Activated naive CD8-positive, alpha-beta T cell treated with anti-CD3 and anti-CD28 coated beads, Interleukin-2, amount 10 ng/mL, durations not matched to agents 7 days and 5 days (primary cell): ENCODE measurements at regions not wholly inside any gene's neighbourhood (a gene's known extent, or its start where the extent isn't known, plus 50 kb on each side); places are given as distances from the start of the nearest gene placed in this dataset.

Experiments used
- ATAC-seq: fragments of 150-1000 bp; cut with Tn5 transposase; one replicate; pipeline ENCODE4 v1.10.0; 2021; ENCODE audit warnings: low read depth, moderate library complexity
- POLR2A ChIA-PET: fragments of 350-600 bp; sonication (Branson Sonifier 250); formaldehyde crosslinking; loops from one replicate; lab custom pipeline; 2021; ENCODE audit warnings: antibody characterized with exemption; lab: Charles Lee
- DNase-seq: peaks from one replicate; pipeline ENCODE4 v3.0.0; 2021
- H3K27ac Mint-ChIP-seq: one replicate; pipeline ENCODE4 v1.8.0; 2022; ENCODE audit warnings: mild to moderate bottlenecking, mixed read lengths
- H3K27me3 Mint-ChIP-seq: one replicate; pipeline ENCODE4 v1.8.0; 2022; ENCODE audit warnings: mild to moderate bottlenecking, moderate library complexity, mixed read lengths
- H3K36me3 Mint-ChIP-seq: one replicate; pipeline ENCODE4 v1.8.0; 2021; ENCODE audit warnings: mild to moderate bottlenecking, mixed read lengths
- H3K4me1 Mint-ChIP-seq: one replicate; pipeline ENCODE4 v1.8.0; 2021; ENCODE audit warnings: mixed read lengths
- H3K4me3 Mint-ChIP-seq: one replicate; pipeline ENCODE4 v1.8.0; 2022; ENCODE audit warnings: mild to moderate bottlenecking, moderate library complexity, mixed read lengths
- H3K9me3 Mint-ChIP-seq: one replicate; pipeline ENCODE4 v1.8.0; 2021; ENCODE audit warnings: mixed read lengths

DNA sequence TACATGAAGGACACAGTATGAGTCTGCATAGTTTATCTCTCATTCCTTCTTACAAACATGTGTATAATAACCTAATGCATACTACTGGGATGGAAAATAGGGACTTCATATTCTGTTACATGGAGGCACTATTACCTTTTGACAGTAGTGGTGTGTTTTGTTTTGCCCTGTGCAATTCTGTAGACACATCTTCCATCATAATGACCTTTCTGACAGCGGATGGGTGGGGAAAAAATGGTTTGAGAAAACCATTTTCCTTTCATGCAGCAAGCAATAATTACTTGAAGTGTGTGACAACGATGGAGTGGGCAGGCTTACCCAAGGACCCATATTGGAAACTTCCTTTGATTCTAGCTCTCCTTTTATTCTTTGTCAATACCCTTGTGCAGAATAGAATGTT lies 153.6 kb upstream of the ONECUT1 start:
- H3K36me3 Mint-ChIP-seq, result no peaks in the 10 kb centered on the region
- DNase-seq (no peak), ATAC-seq (no peak)
- H3K4me1 Mint-ChIP-seq, result no peaks in the 10 kb centered on the region
- POLR2A ChIA-PET, result no interaction called here
- H3K4me3 Mint-ChIP-seq, result no peak overlapping the region
- H3K9me3 Mint-ChIP-seq, result no peaks in the 10 kb centered on the region
- no peak overlapping the region for H3K27ac Mint-ChIP-seq
- H3K27me3 Mint-ChIP-seq, result no peaks in the 10 kb centered on the region

GRCh38 chr15:52936489-52936888 lies 146.4 kb upstream of the ONECUT1 start:
- H3K27me3 Mint-ChIP-seq, result no peaks in the 10 kb centered on the region

GRCh38 chr15:52925130-52925529 lies 135.0 kb upstream of the ONECUT1 start:
- H3K27me3 Mint-ChIP-seq, result no peaks in the 10 kb centered on the region
- H3K27ac Mint-ChIP-seq, result no peak overlapping the region
- POLR2A ChIA-PET, result no interaction called here
- no peak overlapping the region for H3K4me3 Mint-ChIP-seq
- H3K4me1 Mint-ChIP-seq, result no peaks in the 10 kb centered on the region
- DNase-seq (no peak), ATAC-seq (no peak)
- H3K9me3 Mint-ChIP-seq, result no peaks in the 10 kb centered on the region
- H3K36me3 Mint-ChIP-seq, result no peaks in the 10 kb centered on the region

More at GRCh38 chr15:52936489-52936888, 146.4 kb upstream of the ONECUT1 start:
- no peak overlapping the region for H3K4me3 Mint-ChIP-seq
- no peak overlapping the region for H3K27ac Mint-ChIP-seq
- no peaks in the 10 kb centered on the region for H3K36me3 Mint-ChIP-seq
- POLR2A ChIA-PET, result no interaction called here
- H3K9me3 Mint-ChIP-seq, result no peaks in the 10 kb centered on the region
- DNase-seq (no peak), ATAC-seq (no peak)
- no peaks in the 10 kb centered on the region for H3K4me1 Mint-ChIP-seq

DNA sequence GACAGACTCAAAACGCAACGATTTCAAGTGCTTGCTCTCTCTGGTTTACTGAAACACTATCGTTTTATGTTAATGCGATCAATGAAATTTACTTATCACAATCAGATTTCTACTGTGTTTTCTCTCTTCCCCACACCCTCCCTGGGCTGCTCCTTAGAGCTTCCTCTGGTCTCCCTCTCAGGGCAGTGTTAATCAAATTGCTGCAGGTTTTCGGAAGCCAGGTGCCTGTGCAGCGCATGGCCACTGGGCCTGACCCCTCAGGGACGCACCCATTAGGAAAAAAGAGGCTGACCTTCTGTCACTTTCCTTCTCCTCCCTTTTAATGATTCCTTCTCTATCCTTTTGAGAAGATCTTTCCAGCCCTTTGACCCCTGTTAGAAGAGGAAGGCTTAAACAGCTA lies 134.5 kb upstream of the ONECUT1 start:
- H3K36me3 Mint-ChIP-seq, result no peaks in the 10 kb centered on the region

GRCh38 chr15:52923626-52924025 lies 133.5 kb upstream of the ONECUT1 start:
- POLR2A ChIA-PET, result no interaction called here
- Mint-ChIP-seq H3K4me3 (no peak overlapping the region), H3K36me3 (no peaks in the 10 kb centered on the region), H3K4me1 (no peaks in the 10 kb centered on the region), H3K27ac (no peak overlapping the region), H3K9me3 (no peaks in the 10 kb centered on the region), H3K27me3 (no peaks in the 10 kb centered on the region)
- DNase-seq, result no peak
- no peak for ATAC-seq

More for the DNA sequence above, 134.5 kb upstream of the ONECUT1 start:
- DNase-seq (no peak), ATAC-seq (no peak)
- Mint-ChIP-seq H3K27me3 (no peaks in the 10 kb centered on the region), H3K4me1 (no peaks in the 10 kb centered on the region), H3K4me3 (no peak overlapping the region), H3K9me3 (no peaks in the 10 kb centered on the region), H3K27ac (no peak overlapping the region)
- POLR2A ChIA-PET, result no interaction called here

DNA sequence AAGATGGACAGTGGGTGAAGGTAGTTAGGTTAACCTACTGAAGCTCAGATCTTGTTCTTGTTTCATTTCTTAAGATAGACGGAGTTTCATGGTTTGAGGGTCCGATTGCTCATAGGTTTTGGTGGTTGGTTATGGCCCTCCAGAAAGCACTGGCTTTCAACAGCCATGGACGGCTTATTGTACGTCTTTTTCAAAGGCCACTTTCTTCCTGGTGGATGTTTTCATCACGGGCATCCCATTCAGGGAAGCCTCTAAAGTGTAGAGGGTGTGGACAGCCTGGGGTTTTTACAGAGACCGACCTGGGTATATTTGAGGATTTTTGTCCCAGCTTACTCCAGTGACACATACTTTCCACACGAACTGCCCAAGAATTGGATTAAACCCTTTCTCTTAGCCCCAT lies 132.7 kb upstream of the ONECUT1 start:
- Mint-ChIP-seq H3K4me1 (no peaks in the 10 kb centered on the region), H3K27ac (no peak overlapping the region), H3K9me3 (no peaks in the 10 kb centered on the region), H3K36me3 (no peaks in the 10 kb centered on the region), H3K27me3 (no peaks in the 10 kb centered on the region), H3K4me3 (no peak overlapping the region)
- POLR2A ChIA-PET, result no interaction called here
- ATAC-seq (no peak), DNase-seq (no peak)

- H3K27me3 Mint-ChIP-seq, result peaks cover 3% of the 10 kb centered on the region
- no peaks in the 10 kb centered on the region for H3K36me3 Mint-ChIP-seq
- H3K4me3 Mint-ChIP-seq, result no peak overlapping the region
- no peak overlapping the region for H3K27ac Mint-ChIP-seq
- H3K9me3 Mint-ChIP-seq, result peaks cover 2% of the 10 kb centered on the region
- DNase-seq (no peak), ATAC-seq (no peak)
- POLR2A ChIA-PET, result no interaction called here
- H3K4me1 Mint-ChIP-seq, result peaks cover 2% of the 10 kb centered on the region
These were observed 122.0 kb upstream of the ONECUT1 start for GRCh38 chr15:52912172-52912571.

DNA sequence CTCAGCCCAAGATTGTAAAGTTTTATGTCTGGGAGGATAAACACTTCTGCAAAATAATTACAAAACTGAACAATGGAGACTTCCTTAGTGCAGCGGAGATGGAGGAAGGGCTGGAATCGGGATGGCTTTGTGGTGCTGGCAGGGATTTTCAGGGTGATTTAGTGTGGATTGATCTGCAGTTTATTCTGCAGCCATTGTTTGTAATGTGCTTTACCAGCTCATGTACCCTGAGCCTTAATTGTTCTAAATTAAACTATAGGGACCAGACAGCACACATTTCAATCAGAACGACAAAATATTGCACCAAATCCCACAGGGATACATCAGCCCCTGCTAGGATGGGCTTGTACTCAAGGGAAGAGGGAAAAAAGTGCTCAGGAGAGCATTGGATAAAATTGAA lies 103.2 kb upstream of the ONECUT1 start:
- Mint-ChIP-seq H3K9me3 (no peaks in the 10 kb centered on the region), H3K4me1 (no peaks in the 10 kb centered on the region), H3K27me3 (no peaks in the 10 kb centered on the region), H3K27ac (no peak overlapping the region), H3K36me3 (no peaks in the 10 kb centered on the region), H3K4me3 (no peak overlapping the region)
- ATAC-seq (no peak), DNase-seq (no peak)
- POLR2A ChIA-PET, result no interaction called here

DNA sequence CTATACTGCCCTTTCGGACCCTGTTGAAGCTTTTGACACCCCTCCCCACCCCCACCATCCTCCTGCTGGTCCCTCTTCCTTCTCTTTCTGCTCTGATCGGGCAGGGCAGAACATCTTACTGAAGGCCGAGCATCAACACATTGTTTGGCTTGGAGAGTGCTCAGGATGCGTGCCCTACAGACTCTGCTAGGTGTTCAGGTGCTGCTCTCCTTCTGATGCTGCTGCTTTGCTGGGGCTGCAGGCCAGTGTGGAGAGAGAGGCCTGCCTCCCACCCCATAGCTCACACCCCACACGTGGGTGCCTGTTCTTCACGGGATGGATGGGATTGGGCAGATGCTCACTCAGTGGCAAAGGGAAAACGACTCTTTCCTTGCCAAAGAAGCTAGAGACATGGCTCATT lies 89.8 kb upstream of the ONECUT1 start:
- DNase-seq (no peak), ATAC-seq (no peak)
- Mint-ChIP-seq H3K27me3 (peaks cover 3% of the 10 kb centered on the region), H3K9me3 (no peaks in the 10 kb centered on the region), H3K4me3 (no peak overlapping the region), H3K4me1 (no peaks in the 10 kb centered on the region), H3K27ac (no peak overlapping the region), H3K36me3 (no peaks in the 10 kb centered on the region)
- POLR2A ChIA-PET, result no interaction called here

- Mint-ChIP-seq H3K27ac (no peak overlapping the region), H3K27me3 (peaks cover 3% of the 10 kb centered on the region), H3K36me3 (no peaks in the 10 kb centered on the region), H3K4me3 (no peak overlapping the region), H3K9me3 (no peaks in the 10 kb centered on the region), H3K4me1 (no peaks in the 10 kb centered on the region)
- POLR2A ChIA-PET, result no interaction called here
- DNase-seq (no peak), ATAC-seq (no peak)
These were observed 89.0 kb upstream of the ONECUT1 start for GRCh38 chr15:52879145-52879544.

GRCh38 chr15:52876991-52877663 lies 87.0 kb upstream of the ONECUT1 start:
- Mint-ChIP-seq H3K9me3 (no peaks in the 10 kb centered on the region), H3K4me3 (no peak overlapping the region), H3K36me3 (no peaks in the 10 kb centered on the region), H3K27ac (no peak overlapping the region), H3K27me3 (no peaks in the 10 kb centered on the region), H3K4me1 (no peaks in the 10 kb centered on the region)
- no peak for DNase-seq
- POLR2A ChIA-PET, result no interaction called here
- ATAC-seq, result no peak

DNA sequence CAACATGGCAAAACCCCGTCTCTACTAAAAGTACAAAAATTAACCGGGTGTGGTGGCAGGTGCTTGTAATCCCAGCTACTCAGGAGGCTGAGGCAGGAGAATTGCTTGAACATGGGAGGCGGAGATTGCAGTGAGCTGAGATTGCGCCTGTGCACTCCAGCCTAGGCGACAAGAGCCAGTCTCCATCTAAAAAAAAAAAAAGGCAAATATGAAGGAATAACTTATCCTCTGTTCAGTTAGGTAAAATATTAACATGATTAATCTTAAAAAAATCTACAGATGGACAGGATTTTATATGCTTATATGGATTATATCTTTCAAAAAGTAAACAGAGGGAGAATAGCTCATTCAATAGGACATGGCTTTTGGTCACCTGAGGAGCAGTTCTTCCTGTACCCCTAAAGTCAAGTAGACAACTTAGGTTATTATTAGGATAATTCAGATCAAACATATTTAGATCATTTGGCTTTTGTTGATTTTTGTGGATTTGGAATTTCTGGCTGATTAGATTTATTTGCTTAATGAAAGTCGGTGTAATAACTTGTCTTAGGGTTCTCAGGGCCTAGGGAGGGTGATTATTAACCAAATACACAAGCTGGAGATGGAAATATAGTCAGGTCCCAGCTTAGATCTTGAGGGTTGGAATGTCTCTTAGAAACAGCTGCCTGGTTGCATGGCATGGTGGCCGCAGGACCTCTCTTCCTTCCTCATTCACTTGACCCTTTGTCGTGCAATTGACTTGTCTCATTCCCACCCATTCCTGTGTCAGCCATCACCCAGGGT lies 82.1 kb upstream of the ONECUT1 start:
- Mint-ChIP-seq H3K27ac (no peak overlapping the region), H3K27me3 (no peaks in the 10 kb centered on the region), H3K4me3 (no peak overlapping the region), H3K9me3 (no peaks in the 10 kb centered on the region), H3K36me3 (no peaks in the 10 kb centered on the region), H3K4me1 (no peaks in the 10 kb centered on the region)
- DNase-seq (no peak), ATAC-seq (no peak)
- POLR2A ChIA-PET, result no interaction called here

DNA sequence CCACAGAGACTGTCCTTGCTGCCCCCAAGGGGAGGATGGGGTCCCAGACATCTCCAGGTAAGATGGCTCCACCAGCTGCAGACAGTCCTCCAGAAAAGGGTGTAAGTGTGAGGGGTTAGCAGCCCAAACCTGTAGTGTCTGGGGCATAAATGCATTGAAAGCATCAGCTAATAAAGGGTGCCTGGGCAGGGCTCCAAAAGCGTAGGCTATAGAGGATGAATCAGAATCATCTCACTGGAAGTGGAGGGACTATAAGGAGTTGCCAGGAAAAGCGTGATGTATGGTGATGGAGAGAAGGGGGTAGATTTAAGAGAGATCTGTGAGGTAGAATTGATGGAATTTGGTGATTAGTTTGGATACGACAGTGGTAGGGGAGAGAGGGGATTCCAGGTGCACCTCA lies 79.9 kb upstream of the ONECUT1 start:
- Mint-ChIP-seq H3K27me3 (peaks cover 2% of the 10 kb centered on the region), H3K27ac (no peak overlapping the region), H3K4me3 (no peak overlapping the region), H3K9me3 (peaks cover 3% of the 10 kb centered on the region), H3K36me3 (no peaks in the 10 kb centered on the region), H3K4me1 (no peaks in the 10 kb centered on the region)
- DNase-seq (no peak), ATAC-seq (no peak)
- POLR2A ChIA-PET, result no interaction called here

DNA sequence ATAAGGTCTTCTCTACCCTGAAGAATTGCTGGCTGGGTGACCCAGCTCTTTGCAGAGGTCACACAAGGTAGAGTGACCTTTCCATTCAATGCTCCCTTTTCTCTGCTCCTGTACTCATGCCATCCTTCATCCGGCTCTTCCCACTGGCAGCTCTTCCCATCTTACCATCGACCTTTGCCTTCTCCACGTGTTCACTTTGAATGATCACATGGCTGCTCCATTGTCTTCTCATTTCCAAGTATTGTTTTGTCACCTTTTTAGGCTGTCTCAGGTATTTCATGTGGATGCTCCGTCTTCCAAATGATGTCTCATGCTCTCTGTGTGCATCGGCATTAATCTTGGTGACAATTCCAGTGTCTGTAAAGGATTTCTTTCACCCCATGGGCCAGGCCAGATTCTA lies 76.6 kb upstream of the ONECUT1 start:
- Mint-ChIP-seq H3K27me3 (peaks cover 2% of the 10 kb centered on the region), H3K27ac (no peak overlapping the region), H3K36me3 (no peaks in the 10 kb centered on the region), H3K4me3 (no peak overlapping the region), H3K4me1 (no peaks in the 10 kb centered on the region), H3K9me3 (peaks cover 3% of the 10 kb centered on the region)
- DNase-seq (no peak), ATAC-seq (no peak)
- POLR2A ChIA-PET, result no interaction called here
